Right renal cortex interstitium (tissue), 3 donors: ENCODE measurements at regions not wholly inside any gene's neighbourhood (a gene's known extent, or its start where the extent isn't known, plus 50 kb on each side); places are given as distances from the start of the nearest gene placed in this dataset.
"Not testable (repeated sequence)": the region's sequence is repeated elsewhere in the genome, so short reads cannot be mapped to it uniquely, and the experiment has no call there.

Experiments used
- DNase-seq, 3 donors: peaks; one replicate each; pipeline ENCODE4 v3.0.0-alpha.2; 2013; ENCODE audit warnings: low read depth in 3 of 3, low spot score in 2 of 3

- no peak for DNase-seq
These were observed 142.4 kb downstream of the ANXA2 start for GRCh38 chr15:60255390-60255789.

- no peak for DNase-seq
These were observed 140.1 kb downstream of the ANXA2 start for GRCh38 chr15:60257591-60258159.

- DNase-seq, result no peak
These were observed 138.3 kb downstream of the ANXA2 start for GRCh38 chr15:60259469-60259868.

GRCh38 chr15:60264088-60264487, 133.7 kb downstream of the ANXA2 start:
- no peak for DNase-seq

- peak in 2 of 3 donors; percentile 18 to 36 for DNase-seq
These were observed 133.2 kb downstream of the ANXA2 start for GRCh38 chr15:60264566-60264965.

GRCh38 chr15:60265057-60265456, 132.7 kb downstream of the ANXA2 start:
- DNase-seq, result no peak

GRCh38 chr15:60272623-60273022, 125.2 kb downstream of the ANXA2 start:
- no peak for DNase-seq

GRCh38 chr15:60275624-60276023, 122.2 kb downstream of the ANXA2 start:
- no peak for DNase-seq

GRCh38 chr15:60278879-60279278, 118.9 kb downstream of the ANXA2 start:
- DNase-seq, result no peak

- no peak for DNase-seq
These were observed 117.5 kb downstream of the ANXA2 start for GRCh38 chr15:60280259-60280658.

GRCh38 chr15:60283936-60284335, 113.8 kb downstream of the ANXA2 start:
- no peak for DNase-seq

GRCh38 chr15:60295901-60296300, 101.9 kb downstream of the ANXA2 start:
- not testable (repeated sequence) for DNase-seq

GRCh38 chr15:60297047-60297446, 100.7 kb downstream of the ANXA2 start:
- no peak for DNase-seq
